Calu3 (cell line): ENCODE measurements at regions not wholly inside any gene's neighbourhood (a gene's known extent, or its start where the extent isn't known, plus 50 kb on each side); places are given as distances from the start of the nearest gene placed in this dataset.
"Not testable (repeated sequence)": the region's sequence is repeated elsewhere in the genome, so short reads cannot be mapped to it uniquely, and the experiment has no call there.

ENCODE experiments used
- BruUV-seq: library from RNA; stranded (reverse); fragments of 400-500 nt; replicated peaks from 2 replicates; lab custom pipeline; 2021; lab: Mats Ljungman, UMichigan
- CTCF ChIA-PET: fragments of 300-600 bp; sonication (Branson Sonifier 250); formaldehyde crosslinking; loops from one replicate; lab custom pipeline; 2022; ENCODE audit warnings: antibody characterized with exemption; lab: Charles Lee
- DNase-seq: peaks from one replicate; pipeline ENCODE4 v3.0.0; 2022
- H3K27ac Mint-ChIP-seq: one replicate; pipeline ENCODE4 v1.8.0; 2022; ENCODE audit warnings: mixed read lengths; ENCODE audit not compliant: unreplicated experiment
- H3K27me3 Mint-ChIP-seq: one replicate; pipeline ENCODE4 v1.8.0; 2022; ENCODE audit warnings: mixed read lengths; ENCODE audit not compliant: unreplicated experiment
- H3K36me3 Mint-ChIP-seq: one replicate; pipeline ENCODE4 v1.8.0; 2022; ENCODE audit warnings: mild to moderate bottlenecking, moderate library complexity, mixed read lengths; ENCODE audit not compliant: insufficient read depth, unreplicated experiment
- H3K4me1 Mint-ChIP-seq: one replicate; pipeline ENCODE4 v1.8.0; 2022; ENCODE audit warnings: mild to moderate bottlenecking, low read depth, mixed read lengths; ENCODE audit not compliant: unreplicated experiment
- H3K4me3 Mint-ChIP-seq: one replicate; pipeline ENCODE4 v1.8.0; 2022; ENCODE audit warnings: mild to moderate bottlenecking, low read depth, moderate library complexity, mixed read lengths; ENCODE audit not compliant: unreplicated experiment
- H3K9me3 Mint-ChIP-seq: one replicate; pipeline ENCODE4 v1.8.0; 2022; ENCODE audit warnings: low read depth, mixed read lengths; ENCODE audit not compliant: unreplicated experiment
- intact Hi-C: fragments of 100-400 bp; cut with micrococcal nuclease; formaldehyde crosslinking; loops from one replicate; pipeline ENCODE4 v1.10.0; 2022; ENCODE audit not compliant: unreplicated experiment
- TF ChIP-seq, protein P1 (sequence below): fragments of 200-600 bp; IDR thresholded peaks from one replicate; pipeline ENCODE4 v1.8.0; 2022; ENCODE audit warnings: antibody characterized with exemption; ENCODE audit not compliant: unreplicated experiment

- peaks cover 96% of the 10 kb centered on the region for H3K27me3 Mint-ChIP-seq
- no peak overlapping the region for H3K4me3 Mint-ChIP-seq
- H3K4me1 Mint-ChIP-seq = no peaks in the 10 kb centered on the region
- CTCF ChIA-PET = no interaction called here
- BruUV-seq = no TSS peak
- no peak for DNase-seq
- intact Hi-C loops = no loop called here
- no peaks in the 10 kb centered on the region for H3K36me3 Mint-ChIP-seq
- no peaks in the 10 kb centered on the region for H3K9me3 Mint-ChIP-seq
- TF ChIP-seq, protein P1, sequence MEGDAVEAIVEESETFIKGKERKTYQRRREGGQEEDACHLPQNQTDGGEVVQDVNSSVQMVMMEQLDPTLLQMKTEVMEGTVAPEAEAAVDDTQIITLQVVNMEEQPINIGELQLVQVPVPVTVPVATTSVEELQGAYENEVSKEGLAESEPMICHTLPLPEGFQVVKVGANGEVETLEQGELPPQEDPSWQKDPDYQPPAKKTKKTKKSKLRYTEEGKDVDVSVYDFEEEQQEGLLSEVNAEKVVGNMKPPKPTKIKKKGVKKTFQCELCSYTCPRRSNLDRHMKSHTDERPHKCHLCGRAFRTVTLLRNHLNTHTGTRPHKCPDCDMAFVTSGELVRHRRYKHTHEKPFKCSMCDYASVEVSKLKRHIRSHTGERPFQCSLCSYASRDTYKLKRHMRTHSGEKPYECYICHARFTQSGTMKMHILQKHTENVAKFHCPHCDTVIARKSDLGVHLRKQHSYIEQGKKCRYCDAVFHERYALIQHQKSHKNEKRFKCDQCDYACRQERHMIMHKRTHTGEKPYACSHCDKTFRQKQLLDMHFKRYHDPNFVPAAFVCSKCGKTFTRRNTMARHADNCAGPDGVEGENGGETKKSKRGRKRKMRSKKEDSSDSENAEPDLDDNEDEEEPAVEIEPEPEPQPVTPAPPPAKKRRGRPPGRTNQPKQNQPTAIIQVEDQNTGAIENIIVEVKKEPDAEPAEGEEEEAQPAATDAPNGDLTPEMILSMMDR = no peak
- H3K27ac Mint-ChIP-seq = no peak overlapping the region
These were observed 126.0 kb upstream of the PRR20G start for GRCh38 chr3:127413871-127414270.

GRCh38 chr3:127413318-127413673 lies 125.5 kb upstream of the PRR20G start:
- Mint-ChIP-seq H3K4me1 (no peaks in the 10 kb centered on the region), H3K27me3 (peaks cover 96% of the 10 kb centered on the region), H3K36me3 (no peaks in the 10 kb centered on the region), H3K27ac (no peak overlapping the region), H3K9me3 (no peaks in the 10 kb centered on the region), H3K4me3 (no peak overlapping the region)
- TF ChIP-seq, protein P1 = no peak
- intact Hi-C loops = no loop called here
- CTCF ChIA-PET = no interaction called here
- no peak for DNase-seq
- no TSS peak for BruUV-seq

GRCh38 chr3:127412578-127413317 lies 124.9 kb upstream of the PRR20G start:
- no peak overlapping the region for H3K4me3 Mint-ChIP-seq
- H3K4me1 Mint-ChIP-seq = no peaks in the 10 kb centered on the region
- no peaks in the 10 kb centered on the region for H3K36me3 Mint-ChIP-seq
- peaks cover 96% of the 10 kb centered on the region for H3K27me3 Mint-ChIP-seq
- H3K27ac Mint-ChIP-seq = no peak overlapping the region
- TF ChIP-seq, protein P1 = no peak
- DNase-seq = no peak
- H3K9me3 Mint-ChIP-seq = no peaks in the 10 kb centered on the region
- CTCF ChIA-PET = no interaction called here
- intact Hi-C loops = no loop called here
- no TSS peak for BruUV-seq

- H3K9me3 Mint-ChIP-seq, intact Hi-C loops, H3K4me3 Mint-ChIP-seq, BruUV-seq, DNase-seq, H3K27ac Mint-ChIP-seq, H3K36me3 Mint-ChIP-seq, H3K4me1 Mint-ChIP-seq, CTCF ChIA-PET: not testable (repeated sequence)
- peaks cover 96% of the 10 kb centered on the region for H3K27me3 Mint-ChIP-seq
These were observed 124.0 kb upstream of the PRR20G start for GRCh38 chr3:127411875-127412274.

DNA sequence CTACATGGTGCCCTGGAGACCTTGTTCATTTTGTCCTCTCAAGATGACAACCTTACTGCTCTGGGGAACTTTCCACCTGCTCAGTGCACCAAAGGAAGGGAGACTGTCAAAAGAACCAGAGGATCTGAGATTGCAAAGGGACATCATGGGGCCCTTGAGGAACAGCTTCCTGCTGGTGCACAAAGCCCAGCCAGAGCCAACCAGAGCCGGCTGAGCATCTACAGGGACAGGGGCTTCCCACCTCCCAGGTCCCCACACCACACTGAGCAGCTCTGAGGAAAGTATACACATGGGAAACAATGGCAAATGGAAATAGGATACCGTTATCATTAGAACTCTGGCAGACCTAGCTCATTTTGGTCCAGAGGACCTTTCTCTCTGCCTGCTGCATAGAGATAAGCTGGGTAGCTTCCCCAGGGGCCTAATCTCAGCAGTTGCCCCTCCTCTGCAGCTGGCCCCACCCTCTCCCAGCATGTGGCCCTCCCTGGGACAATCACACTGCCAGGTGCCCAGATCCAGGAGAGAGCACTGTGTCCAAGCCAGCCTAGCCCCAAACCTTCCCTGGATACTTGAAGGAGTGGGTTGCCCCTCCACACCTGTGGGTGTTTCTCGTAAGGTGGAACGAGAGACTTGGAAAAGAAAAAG lies 123.4 kb upstream of the PRR20G start:
- peaks cover 96% of the 10 kb centered on the region for H3K27me3 Mint-ChIP-seq
- intact Hi-C loops = no loop called here
- TF ChIP-seq, protein P1 = no peak
- no peak for DNase-seq
- H3K4me1 Mint-ChIP-seq = peaks cover 4% of the 10 kb centered on the region
- H3K9me3 Mint-ChIP-seq = no peaks in the 10 kb centered on the region
- CTCF ChIA-PET = no interaction called here
- no peaks in the 10 kb centered on the region for H3K36me3 Mint-ChIP-seq
- no peak overlapping the region for H3K4me3 Mint-ChIP-seq
- no peak overlapping the region for H3K27ac Mint-ChIP-seq
- BruUV-seq = no TSS peak
